ENCODE measurements at regions not wholly inside any gene's neighbourhood (a gene's known extent, or its start where the extent isn't known, plus 50 kb on each side); places are given as distances from the start of the nearest gene placed in this dataset.

DNA sequence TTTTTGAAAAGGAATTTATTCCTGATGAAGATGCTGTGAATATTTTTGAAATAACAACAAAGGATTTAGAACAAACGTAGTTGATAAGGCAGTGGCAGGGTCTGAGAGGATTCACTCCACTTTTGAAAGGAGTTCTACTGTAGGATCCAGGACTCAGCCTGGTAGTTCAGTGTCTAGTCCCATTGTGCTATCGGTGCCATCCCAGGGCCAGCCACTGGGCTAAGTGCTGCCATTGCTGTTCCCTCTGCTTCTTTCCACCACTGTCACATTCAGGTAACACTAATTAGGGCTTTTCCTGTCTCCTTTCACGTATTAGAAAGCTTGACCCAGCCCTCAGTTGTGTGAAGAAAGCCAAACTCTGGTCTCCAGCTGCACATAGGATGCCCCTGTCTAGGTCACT is 177.3 kb downstream of the TEX36 start:
- no peak for DNase-seq

DNA sequence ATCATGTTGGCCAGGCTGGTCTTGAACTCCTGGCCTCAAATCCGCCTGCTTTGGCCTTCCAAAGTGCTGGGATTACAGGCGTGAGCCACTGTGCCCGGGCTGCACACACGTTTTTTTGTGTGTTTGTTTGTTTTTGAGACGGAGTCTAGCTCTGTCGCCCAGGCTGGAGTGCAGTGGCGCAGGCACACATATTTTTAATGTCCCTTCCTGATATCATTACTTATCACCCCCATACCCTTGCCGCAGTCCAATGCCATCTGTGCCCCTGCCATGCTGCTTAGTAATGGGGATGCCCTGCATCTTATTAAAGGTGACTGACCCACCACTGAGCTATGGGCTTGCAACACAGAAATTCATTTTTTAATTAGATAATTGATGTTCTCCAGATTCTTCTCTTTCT is 180.7 kb downstream of the TEX36 start:
- no peak for DNase-seq

DNA sequence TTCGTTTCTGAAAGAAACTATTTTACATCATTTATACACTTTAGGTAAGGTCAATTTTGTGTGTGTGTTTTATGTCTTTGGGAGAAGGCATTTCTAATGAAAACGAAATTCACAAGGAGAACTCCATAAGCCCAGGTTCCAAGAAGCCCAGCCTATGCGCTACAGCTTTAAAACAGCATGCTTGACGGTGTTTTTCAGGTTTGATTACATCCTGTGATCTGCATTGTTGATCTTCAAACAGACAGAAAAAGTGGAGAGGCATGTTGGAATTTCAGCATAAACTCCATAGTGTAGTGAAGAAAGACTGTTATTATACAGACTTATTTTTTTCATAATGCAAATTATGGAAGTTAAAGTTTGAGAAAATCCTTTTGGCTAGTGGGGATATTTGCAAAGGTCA is 187.6 kb downstream of the TEX36 start:
- no peak for DNase-seq

DNA sequence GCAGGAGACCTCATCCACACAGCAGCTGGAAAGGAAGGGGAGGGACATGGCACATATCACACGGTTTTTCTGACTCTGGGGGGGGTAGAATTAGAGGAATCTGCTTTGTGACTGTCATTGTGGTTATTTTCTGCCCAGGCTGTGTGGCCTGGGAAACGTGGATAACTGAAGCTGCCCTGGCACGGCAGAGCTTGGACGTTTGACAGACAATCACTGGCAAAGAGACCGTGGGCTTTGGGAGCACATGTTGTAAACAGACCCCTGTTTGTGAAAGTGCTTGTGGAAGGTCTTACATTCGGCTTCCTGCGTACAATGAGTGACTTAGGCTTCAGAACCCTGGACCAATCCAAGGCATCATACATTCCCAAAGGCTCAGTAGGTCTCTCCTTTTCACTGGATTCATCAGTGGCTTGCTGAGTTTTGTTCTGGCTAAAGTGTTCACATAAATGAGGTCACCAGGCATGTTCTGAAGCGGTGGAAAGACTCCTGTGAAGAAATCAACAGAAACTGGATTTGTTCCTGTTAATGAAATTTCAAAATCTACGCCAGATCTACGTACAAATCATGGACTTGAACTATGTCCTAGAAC is 188.2 kb downstream of the TEX36 start:
- DNase-seq, result no peak

DNA sequence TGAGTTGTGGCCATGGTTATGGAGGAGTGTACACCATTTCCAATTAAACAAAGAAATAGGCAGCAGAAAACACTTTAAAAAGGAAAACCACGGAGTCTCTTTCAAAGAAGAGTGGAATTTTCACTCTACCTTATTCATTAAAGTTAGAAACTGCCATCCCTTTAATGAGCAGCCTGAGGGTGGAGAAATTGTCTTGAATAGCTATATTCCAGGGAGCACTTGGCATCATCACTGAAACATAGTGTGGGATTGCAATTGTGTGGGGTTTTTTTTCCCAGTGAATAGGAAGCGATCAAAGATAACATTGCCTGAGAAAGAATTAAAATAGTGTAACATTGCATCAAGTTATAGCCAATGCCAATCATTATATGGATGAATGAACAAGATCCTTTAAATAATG is 191.6 kb downstream of the TEX36 start:
- DNase-seq, result no peak

DNA sequence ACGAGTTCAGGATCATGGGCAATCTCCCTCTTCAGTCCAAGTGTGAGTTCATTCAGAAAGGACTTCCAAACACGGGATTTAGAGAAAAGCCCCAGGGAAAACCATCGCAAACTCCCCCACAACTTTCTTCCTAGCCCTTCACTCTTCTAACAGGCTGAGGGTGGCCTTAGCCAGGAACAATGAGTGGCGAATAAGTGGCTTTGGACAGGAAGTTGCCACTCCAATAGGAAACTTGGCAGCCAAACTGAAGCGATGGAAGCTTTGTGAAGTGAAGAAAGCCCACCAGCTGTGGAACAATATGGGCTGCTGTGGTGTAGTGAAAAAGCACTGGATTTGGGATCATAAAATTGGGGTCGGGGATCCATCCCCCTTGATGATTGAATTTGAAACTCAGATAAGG is 193.2 kb downstream of the TEX36 start:
- no peak for DNase-seq

DNA sequence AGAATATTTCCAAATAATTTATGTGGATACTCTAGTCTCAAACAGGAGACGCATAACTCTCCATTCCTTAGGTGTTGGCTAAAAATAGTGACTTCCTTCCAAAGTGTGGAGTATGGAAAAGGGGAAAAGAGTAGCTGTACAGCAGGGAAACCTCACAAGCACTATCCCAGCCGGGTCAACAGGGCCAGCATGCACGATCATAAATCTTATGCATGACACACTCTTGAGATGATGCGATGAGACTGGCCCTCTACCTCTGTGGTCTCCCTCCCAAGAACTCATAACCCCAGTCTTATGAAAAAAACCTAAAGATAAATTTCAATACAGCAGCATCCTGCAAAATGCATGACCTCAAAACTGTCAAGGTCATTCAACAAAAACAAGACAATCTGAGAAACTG is 197.3 kb downstream of the TEX36 start:
- DNase-seq, result no peak

DNA sequence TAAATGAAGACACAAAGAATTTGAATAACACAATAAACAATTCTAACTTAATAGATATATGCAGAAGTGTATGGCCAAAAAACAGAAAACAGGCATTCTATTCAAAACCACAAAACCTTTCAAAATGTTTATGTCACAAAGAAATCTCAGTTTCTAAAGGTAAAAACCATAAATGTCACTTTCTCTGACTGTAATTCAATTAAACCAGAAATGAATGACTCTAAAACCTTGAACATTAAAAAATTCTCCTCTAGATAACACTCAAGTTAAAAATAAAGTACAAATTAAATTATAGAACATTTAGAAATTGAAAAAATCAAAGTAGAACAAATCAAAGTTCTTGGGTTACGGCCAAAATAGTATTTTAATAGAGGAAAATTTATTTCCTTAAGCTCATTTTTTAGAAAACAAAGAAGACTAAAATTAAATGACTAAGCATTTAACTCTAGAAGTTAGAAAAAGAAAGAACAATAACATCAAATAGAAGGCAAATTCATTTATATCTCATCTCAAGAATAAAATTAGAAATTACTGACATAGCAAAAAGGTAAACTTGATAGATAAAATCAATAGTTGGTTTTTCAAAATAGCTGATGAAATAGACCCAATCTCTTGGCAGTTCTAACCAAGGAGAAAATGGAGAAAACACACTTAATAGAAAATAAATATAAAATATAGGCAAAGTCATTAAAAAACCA is 198.8 kb downstream of the TEX36 start:
- DNase-seq, result no peak

DNA sequence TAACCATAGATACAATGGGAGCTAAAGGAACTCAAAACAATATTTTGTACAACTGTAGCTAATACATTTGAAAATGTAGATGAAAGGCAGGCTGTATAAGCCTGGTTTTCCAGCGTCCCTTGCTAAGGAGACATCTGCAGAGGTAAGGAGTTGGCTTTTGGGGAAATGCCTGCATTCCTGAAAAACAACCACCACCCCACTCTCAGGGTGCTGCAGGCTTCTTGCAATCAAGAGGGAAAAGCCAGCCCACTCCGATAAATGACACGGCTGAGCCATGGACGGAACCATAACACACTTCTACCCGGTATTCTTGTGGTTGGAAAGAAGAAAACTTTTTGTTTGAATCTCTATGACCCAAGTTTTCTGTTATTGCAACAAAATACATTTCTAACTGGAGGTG is 200.3 kb downstream of the TEX36 start:
- DNase-seq, result no peak

DNA sequence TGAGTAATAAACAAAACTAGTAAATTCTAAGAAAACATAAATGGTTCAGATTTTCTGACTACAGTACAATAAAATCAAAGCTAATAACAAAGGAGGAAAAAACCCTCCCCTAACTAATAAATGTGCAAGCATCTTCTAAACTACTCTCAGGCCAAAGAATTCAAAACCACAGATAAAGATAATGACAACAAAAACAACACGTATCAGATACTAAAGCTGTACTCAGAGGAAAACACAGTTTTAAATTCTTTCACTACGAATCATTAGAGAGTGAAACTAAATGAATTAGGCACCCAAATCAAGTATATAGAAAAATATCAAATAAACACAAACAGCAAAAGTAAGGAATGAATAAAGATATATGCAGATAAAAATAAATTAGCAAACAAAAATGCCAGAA is 200.9 kb downstream of the TEX36 start:
- no peak for DNase-seq

DNA sequence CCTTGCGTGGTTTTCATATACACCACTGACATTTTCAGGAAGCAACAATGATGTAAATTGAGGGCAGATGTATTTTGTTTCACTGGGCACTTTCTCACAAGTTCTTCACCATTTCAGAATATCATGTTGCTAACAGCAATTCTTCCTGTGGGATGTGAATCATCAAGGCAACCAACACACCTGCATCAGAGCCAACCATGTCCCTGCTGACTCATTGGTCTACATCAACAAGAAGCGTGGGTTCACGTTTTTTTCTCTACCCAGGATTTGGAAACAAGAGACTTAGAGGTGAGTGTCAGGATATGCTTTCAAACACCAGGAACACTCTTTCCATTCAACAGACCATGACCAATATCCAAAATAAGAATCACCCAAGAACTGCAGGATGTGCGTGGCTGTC is 203.9 kb downstream of the TEX36 start:
- DNase-seq, result no peak

DNA sequence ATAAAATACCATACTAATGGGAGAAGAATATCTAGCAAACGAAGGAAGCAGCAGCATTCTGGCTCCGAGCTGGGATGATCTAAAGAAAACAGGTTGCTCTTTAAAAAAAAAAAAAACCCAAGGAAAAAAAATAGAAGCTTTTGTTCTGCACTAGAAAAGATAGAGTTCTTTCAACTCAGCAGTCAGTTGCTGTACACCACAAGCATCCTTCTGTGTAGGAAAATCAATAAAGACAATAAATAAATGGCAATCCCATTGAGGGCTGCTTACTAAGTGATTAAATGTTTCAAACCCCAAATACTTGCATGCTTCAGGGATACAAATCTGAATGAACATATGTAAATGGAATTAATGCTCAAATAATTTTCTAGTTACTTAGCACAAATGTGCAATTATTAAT is 207.1 kb downstream of the TEX36 start:
- no peak for DNase-seq

DNA sequence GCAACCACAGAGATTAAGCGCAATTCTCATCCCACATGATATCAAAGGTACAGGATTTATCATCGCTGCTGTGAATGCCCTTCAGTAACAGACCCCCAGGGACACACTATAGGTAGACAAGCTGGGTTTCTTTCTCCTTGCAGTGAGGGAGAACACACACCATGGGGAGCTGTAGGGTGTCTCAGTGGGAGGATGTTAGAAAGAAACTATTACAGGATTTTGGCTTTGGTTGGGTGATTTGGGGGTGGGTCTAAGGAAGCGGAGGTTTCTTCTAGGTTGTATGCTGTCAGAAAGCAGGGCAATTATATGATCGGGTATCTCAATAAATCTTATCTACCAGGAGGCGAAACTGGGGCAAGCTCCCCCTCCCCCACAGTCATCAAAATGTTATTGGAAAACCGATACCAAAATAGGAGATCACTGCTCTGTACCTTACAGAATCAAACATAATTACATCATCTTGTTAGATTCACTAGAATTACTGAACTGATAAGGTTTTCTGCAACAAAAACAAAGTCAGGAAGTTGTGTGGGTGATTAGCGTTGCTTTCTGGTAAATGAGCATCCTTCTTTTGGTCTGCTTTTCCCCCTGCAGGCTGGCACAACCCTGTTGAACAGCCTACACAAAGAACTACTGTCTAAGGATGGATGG is 209.7 kb downstream of the TEX36 start:
- no peak for DNase-seq

DNA sequence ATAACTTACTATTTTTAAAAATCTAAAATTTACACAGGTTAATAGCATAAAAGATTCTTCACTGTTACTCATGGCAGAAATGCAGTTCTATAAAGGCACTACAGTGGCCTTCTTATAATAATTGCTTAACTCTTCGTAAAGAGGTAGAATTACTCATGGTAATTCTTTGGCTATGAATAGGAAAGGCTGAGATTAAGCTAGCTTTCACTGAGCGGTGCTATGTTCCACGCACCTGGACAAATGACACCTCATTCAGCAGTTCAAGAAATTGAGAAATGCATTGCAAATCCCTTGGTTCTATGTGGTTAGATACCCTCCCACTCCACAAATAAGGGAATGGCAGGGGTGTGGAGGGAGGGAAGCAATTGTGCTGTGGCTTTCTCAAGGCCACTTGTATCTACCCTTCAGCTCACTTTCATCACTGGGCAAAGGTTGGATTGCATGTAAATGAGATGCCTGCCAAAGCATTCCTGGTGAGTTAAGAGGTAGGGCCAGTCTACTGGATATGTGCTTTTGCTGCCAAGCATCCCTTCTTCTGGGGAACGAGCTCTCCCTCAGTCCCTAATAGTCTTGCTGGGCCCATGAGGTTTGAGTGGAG is 210.9 kb downstream of the TEX36 start:
- DNase-seq, result no peak

DNA sequence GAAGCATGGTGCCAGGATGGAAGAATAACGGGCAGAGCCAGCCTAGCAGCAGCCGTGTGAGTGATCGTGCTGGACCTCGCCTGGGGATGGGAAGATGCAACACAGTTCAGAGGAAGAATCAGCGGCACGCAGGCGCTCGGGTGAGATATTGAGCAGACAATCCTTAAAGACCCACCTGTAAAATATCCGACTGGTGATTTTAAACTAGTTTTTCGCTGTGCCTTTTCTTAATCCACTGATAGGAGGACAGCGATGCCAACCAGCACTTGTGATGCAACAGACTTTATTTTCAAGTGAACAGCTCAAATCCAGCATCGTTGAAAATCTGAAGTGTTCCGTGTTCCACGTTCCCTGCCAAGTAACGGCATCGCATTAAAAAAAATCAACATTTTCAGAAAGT is 214.7 kb downstream of the TEX36 start:
- no peak for DNase-seq

DNA sequence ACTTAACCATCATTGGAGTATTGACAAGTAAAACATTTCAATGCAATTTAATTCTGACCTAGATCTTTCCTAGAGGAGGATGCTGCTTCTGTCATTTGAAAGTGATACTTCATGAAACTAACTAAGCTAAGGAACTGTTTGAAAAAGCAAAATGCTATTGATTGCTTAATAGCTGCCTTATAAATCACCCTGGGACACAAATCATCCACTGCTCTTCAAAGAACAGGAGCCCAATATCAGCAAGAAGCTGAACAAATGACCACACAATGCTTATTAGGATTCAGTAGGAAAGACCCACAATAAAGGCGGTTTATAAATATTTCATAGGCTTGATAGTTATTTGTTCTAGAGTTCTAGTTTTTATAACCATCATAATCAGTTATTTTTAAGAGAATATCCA is 216.3 kb downstream of the TEX36 start:
- no peak for DNase-seq

DNA sequence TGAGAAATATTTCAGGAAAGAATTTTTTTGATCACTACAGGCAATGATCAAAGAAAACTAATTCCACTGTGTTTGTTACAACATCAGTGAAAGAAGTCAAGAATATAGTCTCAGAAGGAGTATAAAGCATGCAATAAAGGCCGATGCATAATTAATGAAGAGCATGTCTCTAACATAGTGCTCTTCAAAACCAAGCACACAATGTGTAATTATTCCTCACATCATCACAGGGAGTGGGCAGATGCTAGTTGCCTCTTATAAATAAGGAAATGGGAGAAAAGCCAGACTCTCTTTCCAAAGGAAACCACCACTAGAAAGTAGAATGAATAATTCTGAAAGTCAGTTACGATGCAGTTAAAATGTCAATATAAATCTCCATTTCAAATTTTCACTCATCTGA is 220.1 kb downstream of the TEX36 start:
- DNase-seq, result no peak

DNA sequence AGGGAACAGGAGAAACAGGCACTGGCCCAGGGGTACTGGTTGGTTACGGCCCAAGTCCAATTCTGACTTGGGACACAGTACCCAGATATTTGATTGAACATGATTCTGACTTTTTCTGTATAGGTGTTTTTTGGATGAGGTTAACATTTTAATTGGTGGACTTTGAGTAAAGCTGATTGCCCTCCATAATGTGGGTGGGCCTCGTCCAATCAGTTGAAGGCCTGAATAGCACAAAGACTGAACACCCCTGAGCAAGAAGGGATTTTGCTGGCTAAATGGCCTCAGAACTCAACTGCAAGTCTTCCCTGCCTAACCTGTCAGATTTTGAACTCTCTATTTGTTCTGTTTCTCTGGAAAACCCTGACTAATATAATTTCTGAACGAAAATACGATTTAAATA is 222.6 kb downstream of the TEX36 start:
- no peak for DNase-seq

DNA sequence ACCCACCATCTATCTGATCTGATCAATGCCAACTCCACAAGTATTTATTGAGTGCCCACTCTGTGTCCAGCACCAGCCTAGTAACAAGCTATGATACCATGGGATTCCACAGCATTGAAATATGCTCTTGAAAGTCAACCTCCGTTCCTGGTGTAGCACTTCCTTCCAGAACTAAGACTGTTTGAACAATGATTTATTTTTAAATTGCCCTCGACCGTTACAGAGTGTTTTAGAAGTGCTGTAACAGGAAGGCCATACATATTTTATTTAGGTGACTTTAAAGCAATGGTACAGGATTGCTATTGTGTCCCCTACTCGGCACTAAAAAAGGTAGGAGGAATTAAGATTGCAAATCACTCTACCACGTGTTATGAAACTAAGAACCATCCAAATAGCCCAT is 225.6 kb downstream of the TEX36 start:
- DNase-seq, result no peak

DNA sequence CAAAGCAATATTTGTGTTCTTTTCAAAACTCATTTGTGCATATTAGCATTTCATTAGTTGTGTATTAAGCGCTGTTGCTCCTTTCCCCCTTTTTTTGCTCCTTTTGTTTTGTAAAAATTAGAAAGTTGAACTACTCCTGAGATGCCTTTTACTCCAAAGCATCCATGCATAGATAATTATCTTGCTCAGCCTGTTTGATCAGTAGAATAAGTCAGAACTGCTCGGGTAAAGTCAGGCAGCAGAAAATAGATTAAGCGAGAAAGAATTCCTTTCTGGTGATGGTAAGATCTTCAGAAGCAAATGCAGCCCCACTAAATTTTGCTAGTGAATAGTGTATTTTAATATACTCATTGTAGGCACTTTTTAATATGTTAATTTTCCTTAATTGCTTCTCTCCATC is 227.1 kb downstream of the TEX36 start:
- DNase-seq, result no peak

DNA sequence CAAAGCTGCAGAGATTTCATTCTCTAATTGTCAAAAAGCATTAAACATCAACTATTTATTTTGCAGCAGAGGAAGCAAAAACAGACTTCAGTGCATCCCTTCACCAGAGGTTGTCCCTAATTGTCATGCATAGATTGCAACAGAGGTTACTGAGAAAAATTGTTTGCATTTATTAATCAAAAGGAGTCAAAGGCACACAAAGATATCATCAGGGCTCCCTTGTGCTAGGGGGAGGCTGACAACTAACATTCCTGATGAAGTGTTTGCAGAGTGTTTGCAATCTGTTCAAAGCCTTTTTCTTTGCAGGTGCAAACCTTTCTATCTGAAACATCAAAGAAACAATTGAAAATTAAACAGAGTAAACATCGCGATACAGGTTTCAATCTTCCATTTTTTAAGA is 227.5 kb downstream of the TEX36 start:
- no peak for DNase-seq

DNA sequence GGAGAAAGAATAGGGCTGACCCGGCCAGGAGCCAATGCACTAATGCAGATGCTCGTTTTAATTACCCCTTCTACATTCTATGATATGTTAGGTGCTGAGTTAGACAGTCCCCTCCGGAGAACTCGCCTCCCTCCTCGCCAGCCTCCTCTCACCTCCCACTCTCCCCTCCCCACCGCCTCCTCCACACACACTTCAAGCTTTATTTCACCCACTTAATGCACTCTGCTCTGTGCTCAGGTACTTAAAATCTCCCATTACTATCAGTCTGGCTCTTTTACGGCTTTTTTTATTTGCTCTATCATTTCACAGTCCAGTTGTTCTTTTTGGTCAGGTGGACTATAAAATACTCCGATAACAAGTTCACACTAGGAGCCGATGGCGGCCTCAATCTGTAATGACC is 231.6 kb downstream of the TEX36 start:
- no peak for DNase-seq

DNA sequence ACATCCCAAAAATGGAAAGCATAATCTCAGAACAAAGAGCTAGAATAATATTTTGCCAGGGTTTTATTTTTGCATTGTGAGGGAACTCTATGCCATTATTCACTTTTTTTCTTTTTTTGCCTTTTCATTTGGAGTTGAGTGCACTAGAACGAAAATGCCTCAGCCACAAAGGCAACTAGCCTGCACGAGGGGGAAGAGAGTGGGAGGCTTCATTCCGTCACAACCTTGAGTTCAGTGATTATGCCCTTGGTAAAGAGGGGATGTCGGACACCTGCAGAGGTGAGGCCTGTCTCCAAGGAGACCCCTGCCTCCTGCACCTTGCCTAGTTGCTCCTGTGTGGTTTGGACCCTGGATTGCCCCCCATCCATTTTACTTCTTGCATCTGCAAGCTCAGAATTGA is 232.7 kb downstream of the TEX36 start:
- no peak for DNase-seq

DNA sequence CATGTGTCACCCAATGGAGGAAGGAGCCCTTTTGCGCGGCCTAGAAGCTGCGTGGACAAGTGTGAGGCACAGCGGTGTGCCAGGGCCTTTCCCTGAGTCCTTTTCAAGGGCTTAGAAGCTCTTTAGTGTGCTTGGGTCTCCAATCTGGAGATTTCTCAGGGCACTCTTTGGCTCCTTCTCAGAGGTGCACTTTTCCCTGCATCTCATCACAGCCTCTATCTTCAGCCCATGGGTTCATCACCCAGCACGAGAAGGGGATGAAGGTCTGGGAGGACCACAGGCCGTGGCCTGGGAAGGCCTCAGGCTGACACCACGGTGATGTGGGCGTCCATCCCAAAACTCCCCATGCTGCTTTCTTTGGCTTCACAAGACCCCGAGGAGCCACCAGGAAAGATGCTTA is 233.4 kb downstream of the TEX36 start:
- no peak for DNase-seq

Measured in CD4-positive, alpha-beta T cell treated with Interleukin-1 beta for 1 hour (primary cell).